ENCODE measurements at regions not wholly inside any gene's neighbourhood (a gene's known extent, or its start where the extent isn't known, plus 50 kb on each side); places are given as distances from the start of the nearest gene placed in this dataset.

DNA sequence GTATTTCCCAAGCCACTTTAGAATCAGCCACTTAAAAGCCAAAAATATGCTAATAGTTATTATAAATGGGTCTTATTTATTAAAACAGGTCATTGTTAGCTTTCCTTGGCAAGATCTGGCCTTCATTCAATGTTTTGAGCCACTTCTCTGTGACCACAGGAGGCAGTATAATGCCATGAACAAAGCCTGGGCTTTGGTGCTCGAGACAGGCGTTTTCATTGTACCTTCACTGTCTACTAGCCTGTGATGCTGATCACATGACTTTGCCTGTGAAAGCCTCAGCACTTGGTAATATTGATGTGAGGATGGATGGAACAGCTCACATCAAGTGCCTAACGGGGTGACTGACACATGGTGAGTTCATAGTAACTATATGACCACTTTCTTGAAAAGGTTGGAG, 217.0 kb downstream of the RWDD3 start:
- Histone ChIP-seq H3K4me3 (replicated peaks in 1 of 3; ENCODE audit: insufficient read depth in 1 of 3, low read depth in 2 of 3, low read length in 3 of 3) (no peak overlapping the region), H3K4me2 (ENCODE audit: low read depth, low read length) (no peak overlapping the region), H3K27me3 (ENCODE audit: control insufficient read depth in 1 of 2, insufficient read depth in 2 of 2, low read length in 2 of 2) (no peaks in the 10 kb centered on the region; a peak in 1 of 5 replicates), H2AFZ (ENCODE audit: low read length) (no peak overlapping the region), H3K4me1 (ENCODE audit: insufficient read depth, low read length) (no peaks in the 10 kb centered on the region), H3K9me3 (ENCODE audit: low read length) (no peaks in the 10 kb centered on the region), H4K20me1 (ENCODE audit: insufficient read depth, low read length) (no peaks in the 10 kb centered on the region), H3K9ac (ENCODE audit: insufficient read depth, low read depth, low read length) (no peak overlapping the region), H3K27ac (ENCODE audit: extremely low read length, insufficient read depth, low read length) (no peak overlapping the region), H3K36me3 (replicated peaks in 1 of 2; ENCODE audit: control insufficient read depth in 1 of 2, insufficient read depth in 2 of 2, low read length in 2 of 2) (no peaks in the 10 kb centered on the region), H3K79me2 (ENCODE audit: insufficient read depth, low read length) (no peaks in the 10 kb centered on the region)
- ChIA-PET POLR2A (no interaction called here), CTCF (ENCODE audit: low intra/inter-chr PET ratio, low total read pairs) (no interaction called here)
- intact Hi-C loops (cut with micrococcal nuclease; ENCODE audit: unreplicated experiment): loop anchor here (10.0 kb wide), 1 partner anchor 84 kb away; no protein-coding TSS in a partner anchor
- no TSS peak for BruUV-seq (replicated peaks)
- WGBS (ENCODE audit: low lambda C conversion rate): 4% methylated on average over 3 of the region's 3 CpGs
- peak; percentile 57 for FAIRE-seq
- DNase-seq (ENCODE audit: low spot score): peak; percentile 32
- ATAC-seq: peak; percentile 79
- in situ Hi-C loops (cut with HindIII; ENCODE audit: extremely low pct_ligation_motif_present, low pct_unique_long_range_greater_than_20kb): no loop called here
- TF ChIP-seq ZNF367 (CRISPR knock-in tag; IDR thresholded peaks at IDR 0.05; ENCODE audit: borderline replicate concordance): no peak
- TF ChIP-seq STAG1 (CRISPR knock-in tag; IDR thresholded peaks at IDR 0.05): peak; percentile 58
- TF ChIP-seq, protein P1, sequence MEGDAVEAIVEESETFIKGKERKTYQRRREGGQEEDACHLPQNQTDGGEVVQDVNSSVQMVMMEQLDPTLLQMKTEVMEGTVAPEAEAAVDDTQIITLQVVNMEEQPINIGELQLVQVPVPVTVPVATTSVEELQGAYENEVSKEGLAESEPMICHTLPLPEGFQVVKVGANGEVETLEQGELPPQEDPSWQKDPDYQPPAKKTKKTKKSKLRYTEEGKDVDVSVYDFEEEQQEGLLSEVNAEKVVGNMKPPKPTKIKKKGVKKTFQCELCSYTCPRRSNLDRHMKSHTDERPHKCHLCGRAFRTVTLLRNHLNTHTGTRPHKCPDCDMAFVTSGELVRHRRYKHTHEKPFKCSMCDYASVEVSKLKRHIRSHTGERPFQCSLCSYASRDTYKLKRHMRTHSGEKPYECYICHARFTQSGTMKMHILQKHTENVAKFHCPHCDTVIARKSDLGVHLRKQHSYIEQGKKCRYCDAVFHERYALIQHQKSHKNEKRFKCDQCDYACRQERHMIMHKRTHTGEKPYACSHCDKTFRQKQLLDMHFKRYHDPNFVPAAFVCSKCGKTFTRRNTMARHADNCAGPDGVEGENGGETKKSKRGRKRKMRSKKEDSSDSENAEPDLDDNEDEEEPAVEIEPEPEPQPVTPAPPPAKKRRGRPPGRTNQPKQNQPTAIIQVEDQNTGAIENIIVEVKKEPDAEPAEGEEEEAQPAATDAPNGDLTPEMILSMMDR (CRISPR knock-in tag; IDR thresholded peaks at IDR 0.05): peak; percentile 45
- TF ChIP-seq, protein P2, sequence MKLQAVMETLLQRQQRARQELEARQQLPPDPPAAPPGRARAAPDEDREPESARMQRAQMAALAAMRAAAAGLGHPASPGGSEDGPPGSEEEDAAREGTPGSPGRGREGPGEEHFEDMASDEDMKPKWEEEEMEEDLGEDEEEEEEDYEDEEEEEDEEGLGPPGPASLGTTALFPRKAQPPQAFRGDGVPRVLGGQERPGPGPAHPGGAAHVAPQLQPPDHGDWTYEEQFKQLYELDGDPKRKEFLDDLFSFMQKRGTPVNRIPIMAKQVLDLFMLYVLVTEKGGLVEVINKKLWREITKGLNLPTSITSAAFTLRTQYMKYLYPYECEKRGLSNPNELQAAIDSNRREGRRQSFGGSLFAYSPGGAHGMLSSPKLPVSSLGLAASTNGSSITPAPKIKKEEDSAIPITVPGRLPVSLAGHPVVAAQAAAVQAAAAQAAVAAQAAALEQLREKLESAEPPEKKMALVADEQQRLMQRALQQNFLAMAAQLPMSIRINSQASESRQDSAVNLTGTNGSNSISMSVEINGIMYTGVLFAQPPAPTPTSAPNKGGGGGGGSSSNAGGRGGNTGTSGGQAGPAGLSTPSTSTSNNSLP (IDR thresholded peaks at IDR 0.05; ENCODE audit: low read depth, low read length): no peak
- TF ChIP-seq, protein P3, sequence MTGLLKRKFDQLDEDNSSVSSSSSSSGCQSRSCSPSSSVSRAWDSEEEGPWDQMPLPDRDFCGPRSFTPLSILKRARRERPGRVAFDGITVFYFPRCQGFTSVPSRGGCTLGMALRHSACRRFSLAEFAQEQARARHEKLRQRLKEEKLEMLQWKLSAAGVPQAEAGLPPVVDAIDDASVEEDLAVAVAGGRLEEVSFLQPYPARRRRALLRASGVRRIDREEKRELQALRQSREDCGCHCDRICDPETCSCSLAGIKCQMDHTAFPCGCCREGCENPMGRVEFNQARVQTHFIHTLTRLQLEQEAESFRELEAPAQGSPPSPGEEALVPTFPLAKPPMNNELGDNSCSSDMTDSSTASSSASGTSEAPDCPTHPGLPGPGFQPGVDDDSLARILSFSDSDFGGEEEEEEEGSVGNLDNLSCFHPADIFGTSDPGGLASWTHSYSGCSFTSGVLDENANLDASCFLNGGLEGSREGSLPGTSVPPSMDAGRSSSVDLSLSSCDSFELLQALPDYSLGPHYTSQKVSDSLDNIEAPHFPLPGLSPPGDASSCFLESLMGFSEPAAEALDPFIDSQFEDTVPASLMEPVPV (CRISPR knock-in tag; IDR thresholded peaks at IDR 0.05): no peak
- no peak for TF ChIP-seq SIN3A (IDR thresholded peaks at IDR 0.05; ENCODE audit: borderline replicate concordance, low read depth, low read length)
- no peak for TF ChIP-seq MED8 (CRISPR knock-in tag; IDR thresholded peaks at IDR 0.05; ENCODE audit: insufficient replicate concordance)
- TF ChIP-seq IRF2 (CRISPR knock-in tag; IDR thresholded peaks at IDR 0.05): no peak
- TF ChIP-seq, protein P4, sequence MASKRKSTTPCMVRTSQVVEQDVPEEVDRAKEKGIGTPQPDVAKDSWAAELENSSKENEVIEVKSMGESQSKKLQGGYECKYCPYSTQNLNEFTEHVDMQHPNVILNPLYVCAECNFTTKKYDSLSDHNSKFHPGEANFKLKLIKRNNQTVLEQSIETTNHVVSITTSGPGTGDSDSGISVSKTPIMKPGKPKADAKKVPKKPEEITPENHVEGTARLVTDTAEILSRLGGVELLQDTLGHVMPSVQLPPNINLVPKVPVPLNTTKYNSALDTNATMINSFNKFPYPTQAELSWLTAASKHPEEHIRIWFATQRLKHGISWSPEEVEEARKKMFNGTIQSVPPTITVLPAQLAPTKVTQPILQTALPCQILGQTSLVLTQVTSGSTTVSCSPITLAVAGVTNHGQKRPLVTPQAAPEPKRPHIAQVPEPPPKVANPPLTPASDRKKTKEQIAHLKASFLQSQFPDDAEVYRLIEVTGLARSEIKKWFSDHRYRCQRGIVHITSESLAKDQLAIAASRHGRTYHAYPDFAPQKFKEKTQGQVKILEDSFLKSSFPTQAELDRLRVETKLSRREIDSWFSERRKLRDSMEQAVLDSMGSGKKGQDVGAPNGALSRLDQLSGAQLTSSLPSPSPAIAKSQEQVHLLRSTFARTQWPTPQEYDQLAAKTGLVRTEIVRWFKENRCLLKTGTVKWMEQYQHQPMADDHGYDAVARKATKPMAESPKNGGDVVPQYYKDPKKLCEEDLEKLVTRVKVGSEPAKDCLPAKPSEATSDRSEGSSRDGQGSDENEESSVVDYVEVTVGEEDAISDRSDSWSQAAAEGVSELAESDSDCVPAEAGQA (IDR thresholded peaks at IDR 0.05; ENCODE audit: low read depth): no peak
- TF ChIP-seq, protein P4 (CRISPR knock-in tag; IDR thresholded peaks at IDR 0.05; ENCODE audit: borderline replicate concordance): no peak
- TF ChIP-seq KLF15 (CRISPR knock-in tag; IDR thresholded peaks at IDR 0.05; ENCODE audit: borderline replicate concordance): no peak
- no peak for TF ChIP-seq GATAD2A (CRISPR knock-in tag; IDR thresholded peaks at IDR 0.05)
